ENCODE measurements at regions not wholly inside any gene's neighbourhood (a gene's known extent, or its start where the extent isn't known, plus 50 kb on each side); places are given as distances from the start of the nearest gene placed in this dataset.

GRCh38 chr1:30638811-30639210, 84.6 kb downstream of the MATN1 start:
- DNase-seq (ENCODE audit: extremely low read depth in 1 of 2, low read depth in 1 of 2) = no peak

GRCh38 chr1:30638086-30638485, 85.3 kb downstream of the MATN1 start:
- DNase-seq (ENCODE audit: extremely low read depth in 1 of 2, low read depth in 1 of 2) = no peak

DNA sequence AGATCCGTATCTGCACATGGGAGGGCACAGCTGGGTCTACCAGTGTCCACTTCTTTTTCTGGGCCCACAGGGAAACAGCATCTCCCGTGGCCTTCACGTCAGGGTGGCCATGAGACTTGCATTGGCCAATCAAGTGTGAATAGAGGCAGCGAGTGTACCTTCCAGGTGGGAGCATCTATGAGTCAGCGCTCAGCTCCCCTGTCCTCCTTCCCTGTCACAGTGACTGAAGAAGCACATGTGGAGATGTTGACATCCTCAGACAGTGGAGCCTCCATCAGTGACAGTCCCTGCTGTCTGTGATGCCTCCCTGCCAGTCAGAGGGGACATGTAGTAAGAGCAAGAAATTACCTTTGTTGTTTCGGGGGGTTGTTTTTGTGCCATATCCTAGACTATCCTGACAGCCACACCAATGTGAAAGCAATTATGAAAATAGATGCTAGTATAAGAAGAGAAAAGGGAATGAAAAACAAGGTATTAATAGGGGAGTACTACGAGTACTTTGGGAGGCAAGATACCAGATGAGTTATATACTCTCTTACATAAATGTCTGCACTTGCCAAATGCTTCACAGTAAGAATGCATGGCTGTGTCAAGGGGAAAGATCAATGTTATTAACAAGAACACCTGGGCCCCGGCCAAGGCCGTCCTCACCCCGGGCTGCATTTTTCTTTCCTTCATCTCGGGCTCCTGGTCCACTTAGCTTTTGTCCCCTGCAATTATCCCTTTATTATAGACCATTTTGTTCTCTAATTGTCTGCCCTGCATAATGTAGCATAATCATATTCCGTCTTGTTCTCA, 86.0 kb downstream of the MATN1 start:
- DNase-seq (ENCODE audit: extremely low read depth in 1 of 2, low read depth in 1 of 2) = no peak

- no peak for DNase-seq (ENCODE audit: extremely low read depth in 1 of 2, low read depth in 1 of 2)
These were observed 86.8 kb downstream of the MATN1 start for GRCh38 chr1:30636621-30637020.

GRCh38 chr1:30635391-30635975, 87.9 kb downstream of the MATN1 start:
- DNase-seq (ENCODE audit: extremely low read depth in 1 of 2, low read depth in 1 of 2) = no peak

- DNase-seq (ENCODE audit: extremely low read depth in 1 of 2, low read depth in 1 of 2) = no peak
These were observed 88.9 kb downstream of the MATN1 start for GRCh38 chr1:30634507-30634906.

- no peak for DNase-seq (ENCODE audit: extremely low read depth in 1 of 2, low read depth in 1 of 2)
These were observed 90.1 kb downstream of the MATN1 start for GRCh38 chr1:30633294-30633693.

GRCh38 chr1:30632481-30632880, 90.9 kb downstream of the MATN1 start:
- DNase-seq (ENCODE audit: extremely low read depth in 1 of 2, low read depth in 1 of 2) = no peak

DNA sequence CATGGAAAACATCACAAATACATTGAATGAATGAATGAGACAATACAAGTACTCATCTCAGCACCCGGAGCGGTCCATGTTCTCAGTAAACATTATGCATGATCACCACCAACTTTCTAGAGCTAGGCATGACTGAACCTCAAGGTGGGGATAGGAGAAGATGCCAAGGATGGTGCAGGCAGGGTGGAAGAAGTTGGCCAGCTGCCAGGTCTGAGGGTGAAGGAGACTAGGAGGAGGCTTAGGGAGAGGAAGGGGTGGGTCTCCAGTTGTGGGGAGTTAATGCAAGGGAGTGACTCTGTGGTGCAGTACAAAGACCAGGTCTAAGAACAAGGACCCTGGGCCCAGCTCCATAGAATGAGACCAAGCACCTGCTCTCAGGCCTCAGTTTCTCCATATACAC, 91.7 kb downstream of the MATN1 start:
- DNase-seq (ENCODE audit: extremely low read depth in 1 of 2, low read depth in 1 of 2) = no peak

DNA sequence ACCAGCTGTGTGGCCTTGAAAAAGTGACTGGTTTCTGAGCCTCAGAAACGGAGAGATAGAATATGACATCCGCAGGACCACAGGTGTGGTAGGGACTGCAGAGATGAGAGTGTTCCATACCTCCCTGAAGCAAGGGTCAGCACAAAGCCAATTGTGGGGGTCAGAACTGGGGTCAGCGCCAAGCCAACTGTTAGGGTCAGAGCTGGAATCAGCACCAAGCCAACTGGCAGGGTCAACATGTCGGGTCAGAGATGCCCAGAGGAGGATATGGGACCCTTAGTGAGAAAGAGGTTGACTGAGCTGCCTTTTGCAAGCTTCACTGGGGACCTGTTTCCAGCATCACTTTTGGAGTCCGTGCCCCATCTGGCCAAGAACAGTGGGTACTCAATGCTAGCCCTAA, 93.9 kb downstream of the MATN1 start:
- DNase-seq (ENCODE audit: extremely low read depth in 1 of 2, low read depth in 1 of 2) = no peak

- no peak for DNase-seq (ENCODE audit: extremely low read depth in 1 of 2, low read depth in 1 of 2)
These were observed 95.4 kb downstream of the MATN1 start for GRCh38 chr1:30627994-30628393.

DNA sequence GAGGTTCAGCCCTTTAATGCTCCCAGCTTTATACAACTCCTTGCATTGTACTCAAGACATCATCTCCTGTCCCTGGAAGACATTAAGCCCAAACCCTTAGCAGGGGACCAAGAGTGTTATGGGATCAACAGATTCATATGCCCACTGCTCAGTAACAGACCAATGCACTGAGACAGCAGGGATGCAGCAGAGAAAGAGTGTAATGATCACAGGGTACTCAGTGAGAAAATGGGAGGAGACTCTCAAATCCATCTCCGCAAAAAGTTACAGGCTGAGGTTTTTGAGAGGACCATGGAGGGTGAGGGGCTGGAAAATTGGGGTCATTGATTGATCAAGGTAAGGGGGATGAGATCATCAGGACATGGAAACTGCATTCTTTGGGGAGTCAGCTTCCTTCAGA, 96.2 kb downstream of the MATN1 start:
- no peak for DNase-seq (ENCODE audit: extremely low read depth in 1 of 2, low read depth in 1 of 2)

- no peak for DNase-seq (ENCODE audit: extremely low read depth in 1 of 2, low read depth in 1 of 2)
These were observed 100.0 kb downstream of the MATN1 start for GRCh38 chr1:30623431-30623830.

GRCh38 chr1:30619619-30620018, 103.8 kb downstream of the MATN1 start:
- DNase-seq (ENCODE audit: extremely low read depth in 1 of 2, low read depth in 1 of 2) = no peak

GRCh38 chr1:30618335-30618747, 105.0 kb downstream of the MATN1 start:
- no peak for DNase-seq (ENCODE audit: extremely low read depth in 1 of 2, low read depth in 1 of 2)

- DNase-seq (ENCODE audit: extremely low read depth in 1 of 2, low read depth in 1 of 2) = no peak
These were observed 106.6 kb downstream of the MATN1 start for GRCh38 chr1:30616759-30617158.

DNA sequence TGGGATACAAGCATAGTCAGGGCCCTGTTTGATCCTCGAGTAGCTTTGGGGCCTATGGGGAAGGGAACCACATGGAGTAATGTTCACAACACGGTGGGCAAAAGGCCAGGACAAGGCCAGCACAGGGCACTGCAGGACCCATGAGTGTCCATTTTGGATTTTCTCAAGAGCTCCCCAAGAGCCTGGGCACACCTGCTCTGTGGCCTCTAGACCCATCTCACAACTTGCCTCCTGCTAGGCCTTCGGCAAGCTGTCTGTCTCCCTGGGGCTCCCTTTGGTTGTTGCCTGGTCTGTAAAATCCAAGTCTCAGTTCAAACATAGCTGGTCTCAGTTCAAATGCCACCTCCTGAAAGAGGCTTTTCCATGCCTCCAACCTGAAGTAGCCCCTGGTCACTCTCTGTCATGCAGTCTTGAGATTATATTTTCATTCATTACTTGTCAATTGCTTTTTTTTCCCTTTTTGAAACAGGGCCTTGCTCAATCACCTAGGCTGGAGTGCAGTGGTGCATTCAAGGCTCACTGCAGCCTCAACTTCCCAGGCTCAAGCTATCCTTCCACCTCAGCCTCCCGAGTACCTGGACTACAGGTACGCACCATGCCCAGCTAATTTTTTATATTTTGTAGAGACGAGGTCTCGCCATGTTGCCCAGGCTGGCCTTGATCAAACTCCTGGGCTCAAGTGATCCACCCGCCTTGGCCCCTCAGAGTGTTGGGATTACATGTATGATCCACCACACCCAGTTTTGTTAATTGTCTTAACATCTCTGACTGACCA, 107.4 kb downstream of the MATN1 start:
- no peak for DNase-seq (ENCODE audit: extremely low read depth in 1 of 2, low read depth in 1 of 2)

GRCh38 chr1:30615076-30615795, 108.1 kb downstream of the MATN1 start:
- no peak for DNase-seq (ENCODE audit: extremely low read depth in 1 of 2, low read depth in 1 of 2)

DNA sequence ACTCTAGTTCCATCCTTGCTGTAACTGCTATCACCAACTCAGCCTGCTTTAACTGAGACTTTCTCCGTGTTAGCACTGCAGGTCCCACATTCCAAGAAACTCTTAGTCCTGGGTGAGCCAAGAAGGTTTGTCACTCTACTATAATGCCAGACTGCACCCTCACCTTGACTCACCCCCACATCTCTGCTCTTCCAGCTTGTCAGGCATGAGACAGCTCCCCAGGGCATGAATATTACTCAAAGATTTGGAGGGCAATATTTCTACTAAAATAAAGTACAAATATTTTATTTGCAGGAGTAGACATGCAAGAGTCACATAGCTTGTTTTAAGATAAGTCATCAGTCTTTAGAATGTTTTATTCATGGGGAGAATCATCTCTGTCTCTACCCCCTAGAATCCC, 110.2 kb downstream of the MATN1 start:
- DNase-seq (ENCODE audit: extremely low read depth in 1 of 2, low read depth in 1 of 2) = no peak

- DNase-seq (ENCODE audit: extremely low read depth in 1 of 2, low read depth in 1 of 2) = no peak
These were observed 110.8 kb downstream of the MATN1 start for GRCh38 chr1:30612536-30613065.

DNA sequence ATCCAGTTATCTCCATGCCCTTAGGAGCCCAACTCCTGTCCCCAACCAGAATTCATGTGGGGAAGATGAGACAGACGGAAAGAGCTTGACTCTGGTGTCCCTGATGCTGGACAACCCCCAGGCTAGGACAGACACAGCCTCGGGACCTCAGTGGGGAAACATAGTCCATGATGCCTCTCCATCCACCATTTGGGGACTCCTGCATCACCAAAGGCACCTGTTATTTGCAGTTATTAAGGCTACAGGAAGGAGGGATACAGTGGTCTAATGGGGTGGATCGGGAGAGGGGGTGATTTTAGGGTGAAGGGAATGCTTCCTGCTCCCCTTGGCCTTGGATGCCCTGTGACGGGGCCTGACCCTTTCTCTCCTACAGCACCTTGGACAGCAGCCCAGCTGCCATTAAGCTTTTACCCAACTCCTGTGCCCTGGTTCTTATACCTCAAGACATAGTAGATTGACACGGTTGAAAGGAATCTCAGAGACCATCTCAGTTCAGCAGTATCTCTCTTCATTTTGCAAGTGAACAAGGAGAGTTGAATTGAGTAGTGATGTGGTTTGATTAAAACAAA, 111.6 kb downstream of the MATN1 start:
- no peak for DNase-seq (ENCODE audit: extremely low read depth in 1 of 2, low read depth in 1 of 2)

Measured in activated CD8-positive, alpha-beta memory T cell treated with anti-CD3 and anti-CD28 coated beads for 1 hour (primary cell).